ENCODE measurements at regions not wholly inside any gene's neighbourhood (a gene's known extent, or its start where the extent isn't known, plus 50 kb on each side); places are given as distances from the start of the nearest gene placed in this dataset. TPM values are rescaled to one million over a fixed set of nuclear protein-coding genes. Genes with fewer than 3 reads are reported as not detected.

- H3K4me3 ChIP-seq (ENCODE audit: low read depth, low read length) = no peak overlapping the region
- DNase-seq (ENCODE audit: low read depth) = no peak
- no peak for TF ChIP-seq CTCF (IDR thresholded peaks at IDR 0.05; ENCODE audit: insufficient read depth, low read length)
Observed at GRCh38 chr12:45165284-45165683, 50.6 kb upstream of the ANO6 start.

- DNase-seq (ENCODE audit: low read depth) = peak; percentile 82
- TF ChIP-seq CTCF (IDR thresholded peaks at IDR 0.05; ENCODE audit: insufficient read depth, low read length) = no peak
- no peak overlapping the region for H3K4me3 ChIP-seq (ENCODE audit: low read depth, low read length)
Observed at GRCh38 chr12:45166056-45166455, 49.8 kb upstream of the ANO6 start.

Small RNA genes lying in the stretch of these regions (small RNA-seq; reads per million reads assigned to genes)
- not detected for gene RNA5SP361
